GM12878 (cell line): ENCODE measurements at regions not wholly inside any gene's neighbourhood (a gene's known extent, or its start where the extent isn't known, plus 50 kb on each side); places are given as distances from the start of the nearest gene placed in this dataset.

Source experiments
- ATAC-seq: fragments of 200-7000 bp; cut with Tn5 transposase; 3 replicates; pipeline ENCODE4 v1.9.1; 2020; ENCODE audit warnings: mild to moderate bottlenecking, moderate library complexity
- BruUV-seq: library from RNA; stranded (reverse); fragments of 400-500 nt; replicated peaks from 2 replicates; lab custom pipeline; 2021; lab: Mats Ljungman, UMichigan
- CTCF ChIA-PET: fragments of 300-600 bp; sonication (Branson Sonifier 250); formaldehyde crosslinking; extraction: SDS; loops from one replicate; lab custom pipeline; 2021; ENCODE audit warnings: inconsistent platforms; lab: Yijun Ruan, JAX
- POLR2A ChIA-PET: fragments of 350-600 bp; formaldehyde crosslinking; extraction: SDS; loops from one replicate; lab custom pipeline; 2021; ENCODE audit warnings: inconsistent platforms; lab: Charles Lee
- RAD21 ChIA-PET: fragments of 300-600 bp; sonication (Branson Sonifier 250); formaldehyde crosslinking; loops from one replicate; lab custom pipeline; 2023; ENCODE audit warnings: antibody characterized with exemption; ENCODE audit not compliant: unreplicated experiment; lab: Charles Lee
- SMC1A ChIA-PET: fragments of 300-600 bp; sonication (Branson Sonifier 250); formaldehyde crosslinking; loops from one replicate; lab custom pipeline; 2023; ENCODE audit not compliant: unreplicated experiment, uncharacterized antibody; lab: Charles Lee
- DNase-seq: peaks from one replicate; pipeline ENCODE4 v3.0.0-alpha.2; 2011; ENCODE audit warnings: low read depth, low spot score
- FAIRE-seq: peaks from 3 replicates; lab custom pipeline; 2011; peaks lifted over from hg19 to GRCh38; lab: Jason Lieb, UNC
- H2AFZ ChIP-seq: 2 replicates; pipeline ENCODE4 v1.6.0; 2011; ENCODE audit warnings: low read depth, low read length, control low read depth; ENCODE audit not compliant: control insufficient read depth
- H3K27ac ChIP-seq: 2 replicates; pipeline ENCODE4 v1.5.1; 2011; ENCODE audit warnings: control low read depth; ENCODE audit not compliant: control insufficient read depth, insufficient read depth
- H3K27me3 ChIP-seq, 2 experiments: replicated peaks in 1 of 2; 2 replicates each; pipeline versions ENCODE4 v1.6.0 to v1.6.1; 2011; ENCODE audit warnings: low read length in 1 of 2; ENCODE audit not compliant: control insufficient read depth in 2 of 2, insufficient read depth in 2 of 2
- H3K36me3 ChIP-seq, 2 experiments: 2 replicates each; pipeline ENCODE4 v1.5.1; 2011; ENCODE audit warnings: low read length in 1 of 2; ENCODE audit not compliant: control insufficient read depth in 2 of 2, insufficient read depth in 2 of 2
- H3K4me1 ChIP-seq: 2 replicates; pipeline ENCODE4 v1.6.1; 2011; ENCODE audit warnings: mild to moderate bottlenecking, low read length, moderate library complexity, mixed read lengths; ENCODE audit not compliant: control insufficient read depth, insufficient read depth
- H3K4me2 ChIP-seq: 2 replicates; pipeline ENCODE4 v1.6.0; 2011; ENCODE audit warnings: control low read depth; ENCODE audit not compliant: control insufficient read depth, insufficient read depth
- H3K4me3 ChIP-seq: fragments of 200-600 bp; sonication (generic); 2 replicates; pipeline ENCODE4 v1.5.1; 2016
- H3K79me2 ChIP-seq: 2 replicates; pipeline ENCODE4 v1.6.0; 2011; ENCODE audit warnings: low read length; ENCODE audit not compliant: control insufficient read depth, insufficient read depth
- H3K9ac ChIP-seq: 2 replicates; pipeline ENCODE4 v1.8.0; 2011; ENCODE audit warnings: low read length, control low read depth, mixed read lengths; ENCODE audit not compliant: control insufficient read depth, insufficient read depth
- H3K9me3 ChIP-seq: replicated peaks from 3 replicates; pipeline ENCODE4 v1.5.1; 2011; ENCODE audit warnings: mild to moderate bottlenecking, low read length; ENCODE audit not compliant: control insufficient read depth, insufficient read depth
- H4K20me1 ChIP-seq: 2 replicates; pipeline ENCODE4 v1.6.0; 2011; ENCODE audit not compliant: control insufficient read depth, insufficient read depth
- CBFB ChIP-seq: IDR thresholded peaks from 2 replicates; pipeline ENCODE4 v1.6.1; 2016; ENCODE audit warnings: antibody characterized with exemption, low read depth
- CREB1 ChIP-seq: IDR thresholded peaks from 2 replicates; pipeline ENCODE4 v1.6.1; 2012; ENCODE audit warnings: low read depth, mild to moderate bottlenecking, inconsistent platforms
- GATAD2B ChIP-seq: fragments of 450-650 bp; conservative IDR thresholded peaks from 2 replicates; pipeline ENCODE4 v1.6.1; 2017; ENCODE audit warnings: low read depth, mild to moderate bottlenecking, moderate library complexity
- HSF1 ChIP-seq: fragments of 150-350 bp; IDR thresholded peaks from 2 replicates; pipeline ENCODE4 v1.6.1; 2014; ENCODE audit warnings: mild to moderate bottlenecking, low read depth, low read length
- PAX5 ChIP-seq: IDR thresholded peaks from 2 replicates; pipeline ENCODE4 v1.6.1; 2011; ENCODE audit warnings: low read depth, low read length, borderline replicate concordance
- POLR2A ChIP-seq: IDR thresholded peaks from 2 replicates; pipeline ENCODE4 v1.6.1; 2011; ENCODE audit warnings: low read depth, mild to moderate bottlenecking, low read length
- POLR2AphosphoS5 ChIP-seq: IDR thresholded peaks from 2 replicates; pipeline ENCODE4 v1.6.1; 2011; ENCODE audit warnings: mild to moderate bottlenecking, low read length, inconsistent platforms
- PRDM15 ChIP-seq: fragments of 450-650 bp; formaldehyde crosslinking; IDR thresholded peaks from 2 replicates; pipeline ENCODE4 v1.4.0; 2020; ENCODE audit warnings: mild to moderate bottlenecking, moderate library complexity
- SKIL ChIP-seq: fragments of 450-650 bp; IDR thresholded peaks from 2 replicates; pipeline ENCODE4 v1.6.1; 2017; ENCODE audit warnings: mild to moderate bottlenecking, low read depth, inconsistent platforms; ENCODE audit not compliant: poor library complexity, severe bottlenecking
- ZNF592 ChIP-seq: fragments of 450-650 bp; IDR thresholded peaks from 2 replicates; pipeline ENCODE4 v1.6.1; 2017; ENCODE audit warnings: mild to moderate bottlenecking, moderate library complexity
- WGBS: methylation state at CpG from one replicate; pipeline ENCODE4 v1.1.6; 2016; ENCODE audit warnings: low lambda C conversion rate; ENCODE audit not compliant: insufficient replicate concordance, insufficient coverage; ENCODE audit errors: missing lambda C conversion rate; 5-methylcytosine and 5-hydroxymethylcytosine counted together
- in situ Hi-C: fragments of 300-500 bp; cut with MboI; formaldehyde crosslinking; loops from 9 replicates; pipeline ENCODE4 v1.14.3; 2018; ENCODE audit warnings: mixed read lengths
- intact Hi-C: fragments of 100-400 bp; cut with micrococcal nuclease; formaldehyde crosslinking; loops from one replicate; pipeline ENCODE4 v1.14.2; 2022; ENCODE audit not compliant: unreplicated experiment

GRCh38 chr18:77495079-77495478 is 245.4 kb downstream of the GALR1 start (continued):
- no peak for TF ChIP-seq PRDM15 (CRISPR knock-in tag)

- H3K36me3 ChIP-seq: no peaks in the 10 kb centered on the region
- BruUV-seq: no TSS peak
- no peak overlapping the region for H3K4me3 ChIP-seq
- ATAC-seq: no peak
- no peak overlapping the region for H3K9ac ChIP-seq
- ChIA-PET CTCF (no interaction called here), RAD21 (no interaction called here), POLR2A (no interaction called here), SMC1A (no interaction called here)
- H3K9me3 ChIP-seq: no peaks in the 10 kb centered on the region
- no peaks in the 10 kb centered on the region for H3K79me2 ChIP-seq
- intact Hi-C loops: no loop called here
- no peak for DNase-seq
- no peak overlapping the region for H3K27ac ChIP-seq
- no peak overlapping the region for H3K4me2 ChIP-seq
- no peak overlapping the region for H2AFZ ChIP-seq
- FAIRE-seq: no peak
- 0 out of 4 replicates have a peak, but pooled peaks cover 0 to 2% of the 10 kb centered on the region in 2 experiments for H3K27me3 ChIP-seq
- 4% methylated on average over 1 of the region's 1 CpG for WGBS
- H4K20me1 ChIP-seq: no peaks in the 10 kb centered on the region
- in situ Hi-C loops: no loop called here
- H3K4me1 ChIP-seq: no peaks in the 10 kb centered on the region
- TF ChIP-seq ZNF592 (no peak), CBFB (no peak), POLR2A (no peak), GATAD2B (no peak), POLR2AphosphoS5 (no peak), SKIL (no peak), HSF1 (no peak), PAX5 (no peak), CREB1 (no peak)
These were observed 246.5 kb downstream of the GALR1 start for GRCh38 chr18:77495982-77496690.
